ENCODE measurements at regions not wholly inside any gene's neighbourhood (a gene's known extent, or its start where the extent isn't known, plus 50 kb on each side); places are given as distances from the start of the nearest gene placed in this dataset.
"Not testable (repeated sequence)": the region's sequence is repeated elsewhere in the genome, so short reads cannot be mapped to it uniquely, and the experiment has no call there.

DNA sequence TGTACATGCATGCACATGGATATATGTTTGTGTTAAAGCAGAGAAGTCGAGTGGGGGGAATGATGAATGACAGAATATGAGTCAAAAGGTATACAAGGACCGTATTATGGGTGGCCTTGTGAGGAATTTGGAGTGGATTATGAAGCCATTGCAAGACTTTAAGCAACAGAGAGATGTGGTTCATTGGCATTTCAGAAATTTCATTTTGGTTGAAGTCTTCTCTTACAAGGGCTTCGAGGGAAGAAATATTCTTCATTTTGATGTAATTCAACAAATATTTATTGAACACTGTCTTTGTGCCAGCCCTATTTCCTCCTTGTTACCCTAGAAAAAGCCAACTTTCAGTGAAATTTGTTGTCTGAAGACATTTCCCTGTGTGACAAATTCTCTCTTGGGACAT, 83.9 kb upstream of the SLCO6A1 start:
- peak; percentile 77 for DNase-seq (ENCODE audit: low read depth)
- H3K4me3 ChIP-seq (ENCODE audit: low read length), result no peak overlapping the region
- no peak for TF ChIP-seq CTCF (conservative IDR thresholded peaks at IDR 0.05; ENCODE audit: low read length)

DNA sequence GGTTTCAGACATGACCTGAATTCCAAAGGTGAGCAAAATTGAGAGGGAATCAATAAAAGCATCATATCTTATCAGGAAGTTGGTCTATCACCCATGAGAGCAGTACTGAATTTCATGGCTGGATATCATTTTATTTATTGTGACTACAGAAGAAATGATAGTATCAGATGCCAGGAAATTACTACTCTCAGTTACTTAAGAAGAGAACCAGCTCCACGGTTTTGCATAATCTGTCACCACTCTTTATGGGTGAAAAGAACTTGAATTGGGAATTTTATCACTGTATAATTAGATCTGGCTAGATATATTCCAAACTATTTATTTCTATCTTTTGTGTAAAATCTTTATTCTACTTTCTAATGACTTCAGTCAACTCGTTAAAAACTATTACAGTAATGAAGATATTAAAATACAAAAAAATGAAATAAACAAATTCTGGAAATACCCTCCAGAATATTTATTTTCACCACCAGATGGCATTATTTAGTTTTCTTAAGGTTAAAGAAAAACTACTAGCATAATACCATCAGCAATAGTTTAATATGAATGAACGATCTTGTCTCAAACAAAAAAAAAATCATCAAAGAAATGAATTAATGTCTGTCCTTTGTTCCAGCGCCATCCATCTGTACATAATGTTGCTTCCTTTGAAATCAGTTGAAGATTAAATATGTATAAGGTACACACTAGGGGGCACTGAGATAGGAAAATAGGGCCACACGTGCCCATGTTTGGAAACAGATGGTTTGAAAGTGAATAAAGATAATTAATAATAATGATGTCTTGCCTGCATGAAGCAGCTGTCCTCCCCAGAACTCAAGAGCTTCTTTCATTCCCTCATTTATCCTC, 84.7 kb upstream of the SLCO6A1 start:
- TF ChIP-seq CTCF (conservative IDR thresholded peaks at IDR 0.05; ENCODE audit: low read length), result peak; percentile 33; the same call in 1 of the 2 replicates
- peak; percentile 36 for DNase-seq (ENCODE audit: low read depth)
- H3K4me3 ChIP-seq (ENCODE audit: low read length), result no peak overlapping the region

DNA sequence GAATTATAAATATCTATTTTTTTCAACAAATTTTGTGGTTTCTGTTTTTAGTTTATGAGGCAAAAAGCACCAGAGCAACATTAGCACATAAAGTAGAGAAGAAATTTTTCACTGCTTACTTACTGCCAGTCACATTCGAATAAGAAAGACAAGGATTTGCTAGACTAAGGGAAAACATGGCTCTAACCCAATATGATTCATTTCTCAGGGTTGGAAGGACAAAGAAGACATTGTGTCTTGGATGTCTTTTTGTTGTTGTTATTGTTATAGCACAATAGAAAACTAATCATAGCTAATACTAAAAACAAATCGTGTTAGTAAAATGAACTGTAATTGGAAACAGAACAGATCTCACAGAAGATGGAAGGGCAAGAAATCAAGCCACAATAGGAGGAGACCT, 90.9 kb upstream of the SLCO6A1 start:
- H3K4me3 ChIP-seq (ENCODE audit: low read length), result no peak overlapping the region
- peak; percentile 37 for DNase-seq (ENCODE audit: low read depth)
- no peak for TF ChIP-seq CTCF (conservative IDR thresholded peaks at IDR 0.05; ENCODE audit: low read length)

DNA sequence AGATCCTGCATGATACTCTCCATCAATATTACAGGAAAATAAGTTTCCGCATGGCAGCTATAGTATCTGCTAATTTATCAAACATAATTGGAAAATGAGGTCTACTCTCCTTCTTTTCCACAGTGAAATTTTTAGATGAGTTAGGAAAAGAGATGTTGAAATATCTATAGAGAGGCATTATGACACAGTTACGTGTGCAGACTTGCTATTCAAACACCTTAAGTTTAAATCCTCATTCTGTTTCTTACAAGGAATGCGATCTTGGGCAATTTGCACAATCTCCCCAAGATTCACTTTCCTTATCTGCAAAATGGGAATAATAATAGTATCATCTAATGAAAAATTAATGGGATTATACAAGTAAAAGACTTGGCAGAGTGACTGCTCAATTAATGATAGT, 91.7 kb upstream of the SLCO6A1 start:
- no peak for DNase-seq (ENCODE audit: low read depth)
- H3K4me3 ChIP-seq (ENCODE audit: low read length), result no peak overlapping the region
- TF ChIP-seq CTCF (conservative IDR thresholded peaks at IDR 0.05; ENCODE audit: low read length), result no peak

- no peak overlapping the region for H3K4me3 ChIP-seq (ENCODE audit: low read length)
- DNase-seq (ENCODE audit: low read depth), result no peak
- no peak for TF ChIP-seq CTCF (conservative IDR thresholded peaks at IDR 0.05; ENCODE audit: low read length)
Measured at GRCh38 chr5:102591650-102592049, 92.8 kb upstream of the SLCO6A1 start.

DNA sequence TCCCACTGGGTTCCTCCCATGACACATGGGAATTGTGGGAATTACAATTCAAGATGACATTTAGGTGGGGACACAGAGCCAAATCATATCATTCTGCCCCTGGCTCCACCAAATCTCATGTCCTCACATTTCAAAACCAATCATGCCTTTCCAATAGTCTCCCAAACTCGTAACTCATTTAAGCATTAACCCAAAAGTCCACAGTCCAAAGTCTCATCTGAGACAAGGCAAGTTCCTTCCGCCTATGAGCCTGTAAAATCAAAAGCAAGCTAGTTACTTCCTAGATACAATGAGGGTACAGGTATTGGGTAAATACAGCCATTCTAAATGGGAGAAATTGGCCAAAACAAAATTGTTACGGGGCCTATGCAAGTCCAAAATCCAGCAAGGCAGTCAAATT, 93.8 kb upstream of the SLCO6A1 start:
- DNase-seq (ENCODE audit: low read depth), result not testable (repeated sequence)

GRCh38 chr5:102594192-102594591, 95.4 kb upstream of the SLCO6A1 start:
- no peak for DNase-seq (ENCODE audit: low read depth)
- H3K4me3 ChIP-seq (ENCODE audit: low read length), result no peak overlapping the region
- TF ChIP-seq CTCF (conservative IDR thresholded peaks at IDR 0.05; ENCODE audit: low read length), result no peak

More for the DNA sequence above, 93.8 kb upstream of the SLCO6A1 start:
- not testable (repeated sequence) for H3K4me3 ChIP-seq (ENCODE audit: low read length)
